SU-DHL-6 (cell line): ENCODE measurements at regions not wholly inside any gene's neighbourhood (a gene's known extent, or its start where the extent isn't known, plus 50 kb on each side); places are given as distances from the start of the nearest gene placed in this dataset.

Experiments
- H2AFZ ChIP-seq: fragments of 200-600 bp; sonication (generic); 2 replicates; pipeline ENCODE4 v1.6.1; 2014; ENCODE audit warnings: low read depth, mild to moderate bottlenecking, moderate library complexity, mixed read lengths, antibody characterized with exemption, low read length; ENCODE audit not compliant: severe bottlenecking
- H3F3A ChIP-seq: fragments of 200-600 bp; shearing (Covaris generic); 2 replicates; pipeline ENCODE4 v1.6.0; 2016; ENCODE audit warnings: antibody characterized with exemption, mild to moderate bottlenecking; ENCODE audit not compliant: insufficient read depth
- H3K27ac ChIP-seq: fragments of 200-600 bp; sonication (generic); 2 replicates; pipeline ENCODE4 v1.5.1; 2016; ENCODE audit warnings: low read depth, mild to moderate bottlenecking, low read length, moderate library complexity, mixed read lengths
- H3K27me3 ChIP-seq: fragments of 200-600 bp; sonication (generic), shearing (Covaris generic); 2 replicates; pipeline ENCODE4 v1.6.0; 2014; ENCODE audit warnings: mild to moderate bottlenecking, low read length
- H3K36me3 ChIP-seq: fragments of 200-600 bp; sonication (generic); 2 replicates; pipeline ENCODE4 v1.6.1; 2014; ENCODE audit warnings: mild to moderate bottlenecking, low read length, mixed read lengths
- H3K4me2 ChIP-seq: fragments of 300-600, 200-600 bp; shearing (Covaris generic), sonication (generic); 2 replicates; pipeline ENCODE4 v1.6.0; 2014; ENCODE audit warnings: low read length, low read depth, mild to moderate bottlenecking; ENCODE audit not compliant: poor library complexity, severe bottlenecking
- H3K4me3 ChIP-seq: fragments of 200-600 bp; sonication (generic); 2 replicates; pipeline ENCODE4 v1.5.1; 2014; ENCODE audit warnings: antibody characterized with exemption, low read length, mild to moderate bottlenecking, mixed read lengths; ENCODE audit not compliant: insufficient read depth, poor library complexity, severe bottlenecking
- H3K79me2 ChIP-seq: fragments of 200-600 bp; sonication (generic); 2 replicates; pipeline ENCODE4 v1.6.1; 2014; ENCODE audit warnings: mild to moderate bottlenecking, low read length, moderate library complexity; ENCODE audit not compliant: insufficient read depth
- H3K9ac ChIP-seq: fragments of 200-600 bp; sonication (generic); 2 replicates; pipeline ENCODE4 v1.7.0; 2014; ENCODE audit warnings: mild to moderate bottlenecking, low read length
- H3K9me2 ChIP-seq: fragments of 200-600 bp; sonication (generic); replicated peaks from 2 replicates; pipeline ENCODE4 v1.6.1; 2014; ENCODE audit warnings: low read length; ENCODE audit not compliant: insufficient read depth
- H3K9me3 ChIP-seq: fragments of 200-600 bp; sonication (generic); 2 replicates; pipeline ENCODE4 v1.6.1; 2014; ENCODE audit warnings: low read length, mixed read lengths; ENCODE audit not compliant: insufficient read depth
- H4K20me1 ChIP-seq: fragments of 200-600 bp; sonication (generic); 2 replicates; pipeline ENCODE4 v1.6.1; 2014; ENCODE audit warnings: low read depth, mild to moderate bottlenecking, antibody characterized with exemption, low read length, moderate library complexity, mixed read lengths
- EZH2phosphoT487 ChIP-seq: fragments of 200-600 bp; sonication (generic), shearing (Covaris generic); conservative IDR thresholded peaks from 2 replicates; pipeline ENCODE4 v1.6.1; 2018; ENCODE audit warnings: mild to moderate bottlenecking, antibody characterized with exemption, low read length, moderate library complexity, mixed read lengths
- TF ChIP-seq, protein P1 (sequence below): fragments of 200-600 bp; sonication (generic); IDR thresholded peaks from one replicate; pipeline ENCODE4 v1.5.1; 2017; ENCODE audit warnings: antibody characterized with exemption, mild to moderate bottlenecking, low read length, moderate library complexity; ENCODE audit not compliant: insufficient read depth, poor library complexity, severe bottlenecking

DNA sequence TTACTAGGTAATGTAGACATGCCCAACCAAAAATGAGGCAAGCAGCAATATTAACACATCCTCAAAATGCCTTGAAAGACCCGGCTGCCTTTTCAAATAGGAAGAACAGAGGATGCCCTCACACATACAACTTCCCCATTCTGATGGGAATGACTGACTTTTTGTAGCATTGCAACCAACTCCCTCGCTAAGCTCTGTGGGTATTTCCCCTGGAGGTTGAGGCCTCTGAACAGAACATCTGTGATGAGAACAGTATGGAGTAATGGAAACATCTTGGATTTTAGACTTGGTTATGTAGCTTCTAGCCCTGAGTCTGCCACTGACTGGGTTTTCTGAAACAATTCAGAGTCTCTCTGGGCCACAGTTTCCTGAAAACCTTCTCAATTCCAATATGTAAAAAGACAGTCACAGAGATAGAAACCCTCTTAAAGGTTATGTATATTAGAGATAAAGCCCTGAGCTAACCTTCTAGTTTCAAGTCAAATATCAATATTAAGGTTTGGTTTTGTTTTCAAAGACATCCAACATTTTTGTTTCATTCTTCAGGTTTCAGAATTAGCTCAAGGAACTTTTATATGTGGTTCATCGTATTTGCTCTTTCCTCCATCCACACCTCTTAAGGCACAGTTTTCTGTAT is 311.5 kb downstream of the SETD4 start:
- Histone ChIP-seq H3K79me2 (no peaks in the 10 kb centered on the region), H2AFZ (no peak overlapping the region), H3K9me2 (no peaks in the 10 kb centered on the region), H3K4me3 (no peak overlapping the region), H3K36me3 (no peaks in the 10 kb centered on the region), H3F3A (no peaks in the 10 kb centered on the region), H3K4me2 (no peak overlapping the region), H3K27me3 (no peaks in the 10 kb centered on the region), H3K27ac (no peak overlapping the region), H3K9me3 (no peaks in the 10 kb centered on the region; the same call in 1 of the 2 replicates), H3K9ac (no peak overlapping the region), H4K20me1 (no peaks in the 10 kb centered on the region)
- no peak for TF ChIP-seq EZH2phosphoT487
- TF ChIP-seq, protein P1, sequence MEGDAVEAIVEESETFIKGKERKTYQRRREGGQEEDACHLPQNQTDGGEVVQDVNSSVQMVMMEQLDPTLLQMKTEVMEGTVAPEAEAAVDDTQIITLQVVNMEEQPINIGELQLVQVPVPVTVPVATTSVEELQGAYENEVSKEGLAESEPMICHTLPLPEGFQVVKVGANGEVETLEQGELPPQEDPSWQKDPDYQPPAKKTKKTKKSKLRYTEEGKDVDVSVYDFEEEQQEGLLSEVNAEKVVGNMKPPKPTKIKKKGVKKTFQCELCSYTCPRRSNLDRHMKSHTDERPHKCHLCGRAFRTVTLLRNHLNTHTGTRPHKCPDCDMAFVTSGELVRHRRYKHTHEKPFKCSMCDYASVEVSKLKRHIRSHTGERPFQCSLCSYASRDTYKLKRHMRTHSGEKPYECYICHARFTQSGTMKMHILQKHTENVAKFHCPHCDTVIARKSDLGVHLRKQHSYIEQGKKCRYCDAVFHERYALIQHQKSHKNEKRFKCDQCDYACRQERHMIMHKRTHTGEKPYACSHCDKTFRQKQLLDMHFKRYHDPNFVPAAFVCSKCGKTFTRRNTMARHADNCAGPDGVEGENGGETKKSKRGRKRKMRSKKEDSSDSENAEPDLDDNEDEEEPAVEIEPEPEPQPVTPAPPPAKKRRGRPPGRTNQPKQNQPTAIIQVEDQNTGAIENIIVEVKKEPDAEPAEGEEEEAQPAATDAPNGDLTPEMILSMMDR = no peak

DNA sequence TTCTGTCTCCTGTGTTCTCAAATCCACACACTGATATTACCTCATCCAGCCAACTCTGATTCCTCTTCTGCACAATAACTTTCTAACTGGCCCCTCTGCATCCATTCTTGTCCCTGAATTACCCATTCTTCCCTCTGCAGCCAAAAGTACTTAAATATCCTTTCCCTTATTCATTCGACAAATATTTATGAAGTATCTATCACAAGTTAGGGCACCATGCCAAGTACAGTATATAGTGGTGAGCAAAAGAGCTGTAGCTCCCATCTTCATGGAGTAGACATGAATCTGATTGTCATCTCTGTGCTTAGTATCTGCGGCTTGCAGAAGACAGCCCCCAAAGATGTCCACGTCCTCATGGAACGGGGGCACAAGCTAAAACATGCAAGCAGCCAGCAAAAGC is 316.8 kb downstream of the SETD4 start:
- no peak for TF ChIP-seq EZH2phosphoT487
- Histone ChIP-seq H4K20me1 (no peaks in the 10 kb centered on the region), H3K4me2 (no peak overlapping the region), H3K27me3 (no peaks in the 10 kb centered on the region), H3K4me3 (no peak overlapping the region), H3K9me2 (no peaks in the 10 kb centered on the region), H3K27ac (no peak overlapping the region), H3K36me3 (no peaks in the 10 kb centered on the region), H2AFZ (no peak overlapping the region), H3F3A (no peaks in the 10 kb centered on the region), H3K79me2 (no peaks in the 10 kb centered on the region), H3K9me3 (peaks cover 6% of the 10 kb centered on the region; the same call in 1 of the 2 replicates), H3K9ac (no peak overlapping the region)

DNA sequence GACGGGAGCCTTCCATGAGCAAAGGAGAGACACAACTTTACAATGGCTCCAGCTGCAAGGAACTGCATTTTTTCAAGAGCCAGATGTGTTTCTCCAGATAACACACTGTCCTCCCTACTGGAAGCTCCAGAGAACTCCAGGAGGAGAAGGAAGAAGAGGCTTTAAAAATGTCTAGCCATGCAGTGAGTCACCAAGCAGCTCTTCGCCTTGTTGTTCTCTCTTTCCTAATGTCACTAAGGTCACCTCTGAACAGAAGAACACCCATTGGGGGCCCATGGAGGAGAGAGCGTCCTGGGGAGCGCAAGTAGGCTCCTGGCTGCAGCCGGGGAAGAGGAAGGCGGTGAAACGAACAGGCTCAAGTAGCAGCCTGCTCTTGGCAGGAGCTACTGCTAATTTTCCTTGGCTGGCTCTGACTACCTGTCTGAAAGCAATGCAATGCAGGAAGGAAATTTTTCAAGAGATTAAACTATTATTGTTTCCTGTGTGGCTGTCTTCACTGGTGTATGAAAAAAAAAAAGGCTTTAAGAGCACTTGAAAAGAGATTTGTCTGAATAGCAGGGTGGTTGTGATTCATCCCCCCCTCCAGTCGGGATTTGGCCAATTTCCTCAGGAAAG is 321.9 kb downstream of the SETD4 start:
- H3K4me2 ChIP-seq = no peak overlapping the region
- H3K36me3 ChIP-seq = no peaks in the 10 kb centered on the region
- H3K9me3 ChIP-seq = peaks cover 10% of the 10 kb centered on the region; the same call in 1 of the 2 replicates
- H4K20me1 ChIP-seq = no peaks in the 10 kb centered on the region
- H3K27ac ChIP-seq = no peak overlapping the region
- H3K9me2 ChIP-seq = no peaks in the 10 kb centered on the region
- H3K27me3 ChIP-seq = no peaks in the 10 kb centered on the region
- no peak overlapping the region for H2AFZ ChIP-seq
- no peak overlapping the region for H3K9ac ChIP-seq
- H3F3A ChIP-seq = no peaks in the 10 kb centered on the region
- H3K79me2 ChIP-seq = no peaks in the 10 kb centered on the region
- no peak overlapping the region for H3K4me3 ChIP-seq
- TF ChIP-seq, protein P1 = no peak
- TF ChIP-seq EZH2phosphoT487 = no peak

DNA sequence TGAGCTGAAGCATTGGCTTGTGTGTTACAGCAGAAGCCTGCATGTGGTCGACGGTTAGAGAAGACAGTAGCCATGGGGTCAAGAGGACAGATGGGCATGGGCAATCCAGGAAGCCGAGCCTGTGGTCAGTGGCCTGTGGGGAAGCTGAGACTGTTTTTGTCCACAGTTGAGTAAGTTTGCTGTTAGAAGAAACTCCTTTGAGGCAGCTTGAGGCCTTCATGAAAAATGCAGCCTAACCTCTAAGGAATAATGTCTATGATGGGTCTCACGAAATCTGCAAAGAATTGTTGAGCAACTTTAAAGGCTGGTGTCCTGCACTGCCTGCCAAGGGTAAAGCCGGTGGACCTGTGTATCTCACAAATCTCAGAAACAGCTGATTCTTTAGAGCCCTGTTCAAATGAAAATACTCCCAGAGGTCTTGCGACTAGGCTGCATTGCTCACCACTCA is 322.4 kb downstream of the SETD4 start:
- Histone ChIP-seq H3K9me3 (peaks cover 10% of the 10 kb centered on the region; the same call in 1 of the 2 replicates), H3K9me2 (no peaks in the 10 kb centered on the region), H2AFZ (no peak overlapping the region), H4K20me1 (no peaks in the 10 kb centered on the region), H3K9ac (no peak overlapping the region), H3K4me3 (no peak overlapping the region), H3K27ac (no peak overlapping the region), H3K79me2 (no peaks in the 10 kb centered on the region), H3K36me3 (no peaks in the 10 kb centered on the region), H3K4me2 (no peak overlapping the region), H3F3A (no peaks in the 10 kb centered on the region), H3K27me3 (no peaks in the 10 kb centered on the region)
- no peak for TF ChIP-seq EZH2phosphoT487
- TF ChIP-seq, protein P1 = no peak
